Right renal cortex interstitium (tissue), 3 donors: ENCODE measurements at regions not wholly inside any gene's neighbourhood (a gene's known extent, or its start where the extent isn't known, plus 50 kb on each side); places are given as distances from the start of the nearest gene placed in this dataset.
A peak's percentile ranks its signal among the peaks of the same experiment; 100 is the strongest.

Experiments used
- DNase-seq, 3 donors: peaks; one replicate each; pipeline ENCODE4 v3.0.0-alpha.2; 2013; ENCODE audit warnings: low read depth in 3 of 3, low spot score in 2 of 3

- DNase-seq, result no peak
These were observed 294.5 kb upstream of the NRIP1 start for GRCh38 chr21:15359251-15359650.

- no peak for DNase-seq
These were observed 297.7 kb upstream of the NRIP1 start for GRCh38 chr21:15362458-15362857.

GRCh38 chr21:15363921-15364320, 299.1 kb upstream of the NRIP1 start:
- DNase-seq, result no peak

GRCh38 chr21:15365751-15366392, 301.1 kb upstream of the NRIP1 start:
- no peak for DNase-seq

- DNase-seq, result peak in 2 of 3 donors; percentile 18 to 41
These were observed 301.8 kb upstream of the NRIP1 start for GRCh38 chr21:15366555-15366954.

GRCh38 chr21:15367061-15367626, 302.3 kb upstream of the NRIP1 start:
- DNase-seq, result no peak

GRCh38 chr21:15370462-15370975, 305.7 kb upstream of the NRIP1 start:
- DNase-seq, result no peak

GRCh38 chr21:15373941-15374340, 309.1 kb upstream of the NRIP1 start:
- DNase-seq, result no peak

- no peak for DNase-seq
These were observed 315.0 kb upstream of the NRIP1 start for GRCh38 chr21:15379776-15380175.

- DNase-seq, result no peak
These were observed 318.8 kb upstream of the NRIP1 start for GRCh38 chr21:15383588-15383987.

GRCh38 chr21:15390049-15390448, 325.2 kb upstream of the NRIP1 start:
- DNase-seq, result no peak

- no peak for DNase-seq
These were observed 332.5 kb upstream of the NRIP1 start for GRCh38 chr21:15397258-15397657.

- no peak for DNase-seq
These were observed 328.9 kb upstream of the USP25 start for GRCh38 chr21:15400905-15401304.

- no peak for DNase-seq
These were observed 328.5 kb upstream of the USP25 start for GRCh38 chr21:15401331-15401730.

- no peak for DNase-seq
These were observed 324.6 kb upstream of the USP25 start for GRCh38 chr21:15405214-15405613.

- DNase-seq, result no peak
These were observed 323.0 kb upstream of the USP25 start for GRCh38 chr21:15406791-15407190.

- no peak for DNase-seq
These were observed 322.2 kb upstream of the USP25 start for GRCh38 chr21:15407585-15407984.

- no peak for DNase-seq
These were observed 321.7 kb upstream of the USP25 start for GRCh38 chr21:15408089-15408488.

- no peak for DNase-seq
These were observed 320.8 kb upstream of the USP25 start for GRCh38 chr21:15409031-15409430.

- no peak for DNase-seq
These were observed 318.9 kb upstream of the USP25 start for GRCh38 chr21:15410853-15411252.

GRCh38 chr21:15414057-15414456, 315.7 kb upstream of the USP25 start:
- DNase-seq, result no peak

- DNase-seq, result no peak
These were observed 314.1 kb upstream of the USP25 start for GRCh38 chr21:15415541-15416261.
